KMS-11 (cell line): ENCODE measurements at regions not wholly inside any gene's neighbourhood (a gene's known extent, or its start where the extent isn't known, plus 50 kb on each side); places are given as distances from the start of the nearest gene placed in this dataset.

Experiments used
- H2AFZ ChIP-seq: fragments of 200-600 bp; sonication (generic); 2 replicates; pipeline ENCODE4 v1.6.1; 2016; ENCODE audit warnings: antibody characterized with exemption, mixed run types, low read depth
- H3K27ac ChIP-seq: fragments of 200-600 bp; sonication (generic); 2 replicates; pipeline ENCODE4 v1.6.1; 2016; ENCODE audit warnings: mild to moderate bottlenecking, mixed run types
- H3K27me3 ChIP-seq: fragments of 200-600 bp; sonication (generic); 2 replicates; pipeline ENCODE4 v1.6.1; 2017; ENCODE audit warnings: mild to moderate bottlenecking, low read depth, mixed run types, moderate library complexity; ENCODE audit not compliant: insufficient read depth
- H3K36me3 ChIP-seq: fragments of 200-600 bp; sonication (generic); 2 replicates; pipeline ENCODE4 v1.6.1; 2017; ENCODE audit warnings: mild to moderate bottlenecking, mixed run types; ENCODE audit not compliant: insufficient read depth
- H3K4me1 ChIP-seq: fragments of 200-600 bp; sonication (generic); 2 replicates; pipeline ENCODE4 v1.6.1; 2016; ENCODE audit warnings: mild to moderate bottlenecking, low read depth, mixed run types; ENCODE audit not compliant: poor library complexity, severe bottlenecking
- H3K4me2 ChIP-seq: fragments of 200-600 bp; sonication (generic); 2 replicates; pipeline ENCODE4 v1.7.0; 2016; ENCODE audit warnings: mild to moderate bottlenecking, mixed run types
- H3K4me3 ChIP-seq: fragments of 200-600 bp; sonication (generic); IDR thresholded peaks from 2 replicates; pipeline ENCODE4 v1.6.1; 2017; ENCODE audit warnings: low read depth, low read length, mixed read lengths; ENCODE audit not compliant: insufficient read depth
- H3K79me2 ChIP-seq: fragments of 200-600 bp; sonication (generic); 2 replicates; pipeline ENCODE4 v1.6.1; 2016; ENCODE audit warnings: low read depth, mixed run types; ENCODE audit not compliant: insufficient read depth
- H3K9ac ChIP-seq: fragments of 200-600 bp; sonication (generic); 2 replicates; pipeline ENCODE4 v1.6.1; 2016; ENCODE audit warnings: mild to moderate bottlenecking, mixed run types
- H4K20me1 ChIP-seq: fragments of 200-600 bp; sonication (generic); 2 replicates; pipeline ENCODE4 v1.6.1; 2016; ENCODE audit warnings: mild to moderate bottlenecking, mixed run types; ENCODE audit not compliant: insufficient read depth
- TF ChIP-seq, protein P1 (sequence below): fragments of 200-600 bp; sonication (generic); conservative IDR thresholded peaks from 2 replicates; pipeline ENCODE4 v1.6.1; 2017; ENCODE audit warnings: low read depth, mild to moderate bottlenecking, antibody characterized with exemption, low read length, moderate library complexity, mixed read lengths

DNA sequence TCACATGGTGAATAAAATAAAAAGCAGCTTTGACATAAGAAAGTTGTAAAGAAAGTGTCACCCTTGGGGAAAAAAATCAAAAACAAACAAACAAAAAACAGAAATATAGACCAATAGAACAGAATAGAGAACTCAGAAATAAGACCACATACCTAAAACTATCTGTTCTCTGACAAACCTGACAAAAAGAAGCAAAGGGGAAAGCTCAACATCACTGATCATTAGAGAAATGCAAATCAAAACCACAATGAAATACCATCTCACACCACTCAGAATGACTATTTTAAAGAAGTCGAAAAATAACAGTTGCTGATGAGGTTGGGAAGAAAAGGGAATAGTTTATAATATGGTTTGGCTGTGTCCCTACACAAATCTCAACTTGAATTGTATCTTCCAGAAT lies 159.1 kb downstream of the TINAG start:
- TF ChIP-seq, protein P1, sequence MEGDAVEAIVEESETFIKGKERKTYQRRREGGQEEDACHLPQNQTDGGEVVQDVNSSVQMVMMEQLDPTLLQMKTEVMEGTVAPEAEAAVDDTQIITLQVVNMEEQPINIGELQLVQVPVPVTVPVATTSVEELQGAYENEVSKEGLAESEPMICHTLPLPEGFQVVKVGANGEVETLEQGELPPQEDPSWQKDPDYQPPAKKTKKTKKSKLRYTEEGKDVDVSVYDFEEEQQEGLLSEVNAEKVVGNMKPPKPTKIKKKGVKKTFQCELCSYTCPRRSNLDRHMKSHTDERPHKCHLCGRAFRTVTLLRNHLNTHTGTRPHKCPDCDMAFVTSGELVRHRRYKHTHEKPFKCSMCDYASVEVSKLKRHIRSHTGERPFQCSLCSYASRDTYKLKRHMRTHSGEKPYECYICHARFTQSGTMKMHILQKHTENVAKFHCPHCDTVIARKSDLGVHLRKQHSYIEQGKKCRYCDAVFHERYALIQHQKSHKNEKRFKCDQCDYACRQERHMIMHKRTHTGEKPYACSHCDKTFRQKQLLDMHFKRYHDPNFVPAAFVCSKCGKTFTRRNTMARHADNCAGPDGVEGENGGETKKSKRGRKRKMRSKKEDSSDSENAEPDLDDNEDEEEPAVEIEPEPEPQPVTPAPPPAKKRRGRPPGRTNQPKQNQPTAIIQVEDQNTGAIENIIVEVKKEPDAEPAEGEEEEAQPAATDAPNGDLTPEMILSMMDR, result no peak
- Histone ChIP-seq H3K4me2 (no peak overlapping the region), H3K4me1 (no peaks in the 10 kb centered on the region), H2AFZ (no peak overlapping the region), H4K20me1 (no peaks in the 10 kb centered on the region), H3K9ac (no peak overlapping the region), H3K4me3 (no peak overlapping the region), H3K27me3 (no peaks in the 10 kb centered on the region), H3K27ac (no peak overlapping the region), H3K36me3 (no peaks in the 10 kb centered on the region), H3K79me2 (no peaks in the 10 kb centered on the region)

GRCh38 chr6:54473328-54473727 lies 165.1 kb downstream of the TINAG start:
- no peak overlapping the region for H3K4me2 ChIP-seq
- no peak overlapping the region for H3K4me3 ChIP-seq
- no peaks in the 10 kb centered on the region for H4K20me1 ChIP-seq
- H3K79me2 ChIP-seq, result no peaks in the 10 kb centered on the region
- H3K9ac ChIP-seq, result no peak overlapping the region
- no peak overlapping the region for H2AFZ ChIP-seq
- H3K4me1 ChIP-seq, result no peaks in the 10 kb centered on the region
- no peaks in the 10 kb centered on the region for H3K36me3 ChIP-seq
- no peaks in the 10 kb centered on the region for H3K27me3 ChIP-seq
- no peak overlapping the region for H3K27ac ChIP-seq
- TF ChIP-seq, protein P1, result no peak

GRCh38 chr6:54474898-54475297 lies 166.7 kb downstream of the TINAG start:
- Histone ChIP-seq H2AFZ (no peak overlapping the region), H3K4me3 (no peak overlapping the region), H3K27me3 (no peaks in the 10 kb centered on the region), H3K4me2 (no peak overlapping the region), H3K79me2 (no peaks in the 10 kb centered on the region), H3K36me3 (no peaks in the 10 kb centered on the region), H3K4me1 (no peaks in the 10 kb centered on the region), H3K27ac (no peak overlapping the region), H3K9ac (no peak overlapping the region), H4K20me1 (no peaks in the 10 kb centered on the region)
- TF ChIP-seq, protein P1, result no peak

DNA sequence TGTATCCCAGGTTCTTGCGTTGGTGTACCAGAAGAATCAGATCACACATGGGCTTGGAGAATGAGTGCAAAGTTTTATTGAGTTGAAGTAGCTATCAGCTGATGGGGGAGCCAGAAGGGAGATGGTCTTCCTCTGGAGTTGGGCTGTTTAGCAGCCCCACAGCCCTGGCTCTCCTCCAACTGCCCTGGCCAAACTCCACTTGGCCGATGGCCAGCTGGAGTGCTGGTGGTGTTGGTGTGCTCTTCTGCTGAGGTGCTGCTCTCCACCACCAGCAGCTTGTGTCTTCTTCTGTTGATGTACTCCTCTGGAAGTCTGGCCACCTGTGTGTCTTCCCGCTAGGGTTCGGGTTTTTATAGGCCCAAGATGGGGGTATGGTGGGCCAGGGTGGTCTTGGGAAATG lies 172.8 kb downstream of the TINAG start:
- no peaks in the 10 kb centered on the region for H3K79me2 ChIP-seq
- H3K4me2 ChIP-seq, result no peak overlapping the region
- TF ChIP-seq, protein P1, result no peak
- no peak overlapping the region for H3K27ac ChIP-seq
- no peak overlapping the region for H3K9ac ChIP-seq
- no peaks in the 10 kb centered on the region for H4K20me1 ChIP-seq
- H3K27me3 ChIP-seq, result no peaks in the 10 kb centered on the region
- no peaks in the 10 kb centered on the region for H3K36me3 ChIP-seq
- no peaks in the 10 kb centered on the region for H3K4me1 ChIP-seq
- H3K4me3 ChIP-seq, result no peak overlapping the region
- no peak overlapping the region for H2AFZ ChIP-seq
